Renal pelvis (tissue), 1 donor: ENCODE measurements at regions not wholly inside any gene's neighbourhood (a gene's known extent, or its start where the extent isn't known, plus 50 kb on each side); places are given as distances from the start of the nearest gene placed in this dataset.
A peak's percentile ranks its signal among the peaks of the same experiment; 100 is the strongest.

ENCODE experiments used
- DNase-seq: peaks from one replicate; pipeline ENCODE4 v3.0.0-alpha.2; 2013

- DNase-seq: no peak
Measured at GRCh38 chr6:100177956-100178355, 183.9 kb upstream of the MCHR2 start.

GRCh38 chr6:100176951-100177710, 183.1 kb upstream of the MCHR2 start:
- no peak for DNase-seq

DNA sequence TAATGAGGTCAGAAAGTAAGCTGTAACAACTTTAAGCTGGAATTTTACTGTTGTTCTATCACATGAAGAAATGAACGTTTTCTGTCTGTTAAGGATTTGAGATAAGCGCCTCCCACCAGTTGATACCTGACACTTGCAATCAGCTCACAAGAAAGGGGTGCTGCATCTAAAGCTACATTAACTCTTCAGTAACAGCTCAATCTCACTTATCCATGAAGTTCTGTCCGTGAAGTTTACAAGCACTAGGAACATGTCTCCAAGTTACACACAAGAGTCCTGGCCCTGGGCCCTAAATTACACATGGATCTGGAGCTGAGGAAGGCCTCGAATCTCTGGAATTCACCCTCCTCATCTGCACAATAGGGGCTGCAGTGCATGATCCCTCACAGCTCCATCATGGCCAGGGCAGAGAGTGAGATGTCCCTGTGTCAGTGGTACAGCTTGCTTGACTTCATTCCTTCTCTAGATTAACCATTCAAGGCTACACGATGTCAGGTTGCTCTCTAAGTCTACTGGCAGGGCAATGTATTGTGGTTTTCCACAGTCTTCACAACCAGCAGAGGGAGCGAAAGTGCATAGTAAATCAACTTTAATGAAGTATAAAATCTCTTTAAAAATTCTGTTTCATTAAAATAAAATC, 182.4 kb upstream of the MCHR2 start:
- peak; percentile 47 for DNase-seq

DNA sequence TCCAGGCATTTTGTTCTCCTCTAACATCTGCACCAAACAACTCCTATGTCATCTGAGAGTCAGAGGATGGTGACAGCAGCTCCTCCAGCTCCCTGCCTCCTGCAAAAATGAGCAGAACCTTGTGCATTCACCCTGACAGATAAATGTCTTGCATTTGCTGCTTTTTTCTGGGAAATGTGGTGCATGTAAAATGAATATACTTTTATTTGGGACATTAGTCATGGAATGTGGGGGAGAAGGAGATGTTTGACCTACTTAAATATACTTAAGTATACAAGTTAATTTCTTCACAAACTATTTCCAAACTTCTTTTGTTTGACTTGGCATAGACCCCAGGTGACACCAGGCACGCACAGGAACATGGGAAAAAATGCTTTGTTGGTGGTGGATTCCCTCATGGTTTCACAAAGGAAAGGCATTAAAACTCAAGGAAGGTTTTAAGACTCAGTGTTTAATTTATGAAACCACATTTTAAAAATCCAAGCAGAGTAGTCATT, 181.8 kb upstream of the MCHR2 start:
- DNase-seq: peak; percentile 84

GRCh38 chr6:100173211-100173610, 179.2 kb upstream of the MCHR2 start:
- DNase-seq: no peak

GRCh38 chr6:100172322-100172713, 178.3 kb upstream of the MCHR2 start:
- DNase-seq: no peak

DNA sequence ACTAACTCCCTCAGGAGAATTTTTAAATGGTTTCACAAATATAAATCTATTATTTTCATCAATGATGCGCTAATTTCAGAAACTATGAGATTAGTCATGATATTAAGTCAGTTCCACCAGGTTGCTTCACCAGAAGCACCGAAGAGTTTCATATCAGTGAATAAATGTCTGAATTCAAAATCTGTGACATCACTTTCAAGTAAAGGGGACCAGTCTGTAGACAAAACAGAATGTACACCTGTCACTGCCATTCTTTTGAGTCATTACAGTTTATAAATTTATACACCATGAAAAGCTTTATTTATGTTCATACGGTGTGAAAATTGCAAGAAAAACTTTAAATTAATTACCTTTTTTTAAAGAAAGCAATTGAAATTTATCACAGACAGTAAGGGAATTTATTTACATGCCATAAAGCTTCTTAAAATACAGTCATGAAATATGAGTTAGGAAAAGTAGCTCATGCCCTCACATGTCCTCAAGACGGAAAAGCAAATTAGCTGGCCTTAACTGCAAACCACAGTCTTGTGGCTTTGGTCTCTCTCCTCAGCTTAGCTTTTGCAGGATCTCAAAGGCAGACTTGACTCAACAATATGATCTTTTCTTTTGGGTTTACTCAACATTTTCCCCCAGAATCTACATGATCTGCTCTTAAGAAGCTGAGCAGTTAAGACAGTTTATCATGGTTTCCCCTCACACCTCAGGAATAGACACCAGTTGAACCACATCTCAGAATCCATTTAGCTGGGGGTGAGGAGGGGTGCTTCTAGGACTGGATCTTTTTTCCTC, 177.7 kb upstream of the MCHR2 start:
- no peak for DNase-seq

GRCh38 chr6:100168148-100168547, 174.1 kb upstream of the MCHR2 start:
- DNase-seq: no peak

DNA sequence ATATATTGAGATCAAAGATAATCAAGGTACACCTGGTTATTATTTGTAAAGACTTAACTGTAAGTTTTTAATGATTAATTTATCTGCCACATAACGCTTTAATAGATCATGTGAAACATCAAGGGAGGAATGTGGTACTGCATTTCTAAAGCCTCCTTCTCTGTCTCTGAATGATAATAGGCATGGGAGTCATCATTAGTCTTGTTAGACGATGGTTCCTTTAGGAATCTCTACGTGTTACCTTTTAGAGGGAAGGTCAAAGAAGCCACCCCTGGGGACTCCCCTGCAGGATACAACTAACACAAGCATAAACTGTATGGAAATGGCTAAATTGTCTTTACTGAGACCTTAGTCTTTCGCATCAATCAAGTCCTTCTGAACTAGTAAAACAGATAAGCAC, 173.6 kb upstream of the MCHR2 start:
- no peak for DNase-seq

DNA sequence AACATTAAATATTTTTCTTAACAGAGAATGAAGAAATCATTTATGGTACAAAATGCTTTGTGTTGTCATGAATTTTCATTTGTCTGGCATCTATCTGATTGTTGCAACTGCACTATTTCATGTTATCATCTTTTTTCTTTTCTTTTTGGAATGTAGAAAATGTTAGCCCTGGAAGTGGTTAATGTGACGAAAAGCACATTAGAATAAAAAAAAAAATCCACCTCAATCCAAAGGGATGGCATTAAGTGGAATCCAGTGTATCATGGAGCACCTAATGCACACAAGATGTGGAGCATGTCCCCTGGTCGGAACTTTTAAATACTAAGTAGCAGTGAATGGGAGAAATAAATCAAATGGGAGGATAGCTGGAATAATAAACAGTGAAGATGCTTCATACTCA, 172.9 kb upstream of the MCHR2 start:
- no peak for DNase-seq

DNA sequence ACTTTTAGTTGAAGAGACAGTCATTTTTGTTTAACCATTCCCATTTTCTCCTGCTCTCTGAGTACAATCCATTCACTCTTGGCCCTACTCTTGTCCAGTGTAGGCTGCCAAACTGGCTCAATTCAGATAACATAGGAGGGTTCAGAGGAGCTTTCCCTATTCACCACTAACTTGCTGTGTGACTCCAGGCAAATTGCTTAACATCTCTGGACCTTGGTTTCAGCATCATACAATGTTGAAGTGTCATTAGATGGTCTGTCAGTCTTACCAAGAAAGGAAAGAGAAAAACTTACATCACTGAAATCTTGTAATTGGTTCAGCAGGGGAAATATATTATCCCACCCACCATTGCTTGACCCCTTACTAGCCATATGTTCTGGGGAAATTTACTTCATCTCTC, 171.4 kb upstream of the MCHR2 start:
- DNase-seq: no peak

DNA sequence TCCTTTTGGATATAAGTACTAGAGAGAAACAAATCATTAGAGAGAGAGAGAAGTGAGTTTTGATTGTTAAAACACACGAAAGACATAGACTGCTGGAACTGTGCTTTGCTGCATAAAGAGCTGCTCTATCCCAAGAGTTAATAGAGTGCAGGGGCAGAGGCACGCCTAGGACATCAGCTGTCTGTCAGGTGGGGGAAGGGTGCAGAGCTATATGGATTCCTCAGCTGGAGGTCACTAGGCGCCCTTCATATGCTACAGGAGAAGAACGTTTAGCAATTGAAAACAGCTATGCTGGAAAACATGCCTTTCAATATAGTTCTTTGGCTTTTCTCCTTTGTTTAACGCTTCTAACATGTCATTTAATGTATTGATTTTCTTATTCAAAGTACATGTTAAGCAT, 169.0 kb upstream of the MCHR2 start:
- DNase-seq: no peak

- DNase-seq: no peak
Measured at GRCh38 chr6:100161782-100162365, 167.9 kb upstream of the MCHR2 start.

DNA sequence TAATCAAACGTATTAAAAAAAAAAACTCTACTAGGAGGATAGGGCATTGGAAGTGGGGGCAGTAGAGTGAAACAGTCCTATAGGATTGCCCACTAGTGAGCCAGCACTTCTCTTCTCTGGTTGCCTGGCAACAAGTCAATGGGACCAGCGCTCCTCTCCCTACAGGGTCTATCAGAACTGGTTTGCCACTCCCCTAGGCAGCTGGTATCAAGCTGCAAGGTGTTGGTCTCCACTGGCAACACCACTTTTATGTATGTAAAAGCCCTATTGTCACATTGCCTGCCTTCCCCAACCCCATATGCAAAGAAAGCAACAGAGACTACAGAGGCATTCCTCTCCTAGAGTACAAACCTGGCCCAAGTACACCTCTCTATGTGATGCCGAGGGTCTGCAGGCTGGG, 166.9 kb upstream of the MCHR2 start:
- no peak for DNase-seq

DNA sequence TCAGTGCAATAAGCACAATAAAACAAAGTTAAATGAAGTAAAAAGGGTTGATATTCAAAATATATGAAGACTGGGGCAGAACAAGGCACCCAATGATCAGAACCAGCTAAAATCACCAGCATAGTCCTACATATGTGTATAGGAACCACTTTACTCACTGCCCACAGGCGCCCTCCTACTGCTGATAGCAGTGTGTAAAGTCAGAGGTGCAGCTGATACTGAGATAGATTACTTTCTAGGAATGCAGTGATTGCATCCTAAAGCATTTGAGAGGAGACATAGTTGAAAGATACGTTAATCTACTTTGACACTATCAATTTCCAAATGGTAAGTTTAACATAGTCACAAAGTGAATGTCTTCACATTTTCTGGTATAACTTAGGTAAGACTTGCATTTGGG, 161.1 kb upstream of the MCHR2 start:
- no peak for DNase-seq

DNA sequence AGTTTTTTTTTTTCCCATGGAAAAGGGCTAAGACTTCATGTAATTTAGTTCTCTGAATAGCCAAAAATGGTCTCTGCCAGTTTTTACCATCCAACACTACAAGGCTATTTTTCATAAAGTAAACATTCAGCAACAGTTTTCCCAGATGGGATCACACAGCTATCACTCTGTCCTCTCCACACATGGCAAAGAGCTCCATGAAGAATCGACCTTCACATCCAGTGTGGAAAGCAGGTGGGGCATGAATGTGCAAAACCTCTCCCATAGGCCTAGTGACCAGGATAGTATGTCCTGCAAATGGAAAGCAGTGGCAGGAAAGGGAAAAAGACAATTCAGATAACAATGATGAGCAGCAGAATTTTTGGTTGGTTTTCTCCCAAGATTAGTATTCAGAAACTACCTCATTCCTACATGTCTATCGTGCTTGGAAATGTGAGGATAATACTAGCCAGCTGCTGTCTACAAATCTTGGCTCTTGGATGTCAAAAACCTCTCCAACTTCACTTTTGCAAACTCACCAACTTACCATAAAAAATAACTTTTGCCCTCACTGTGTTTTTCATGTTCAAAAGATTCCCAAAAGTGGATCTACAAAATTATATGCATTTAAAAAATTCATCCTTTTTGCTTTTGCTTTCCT, 159.7 kb upstream of the MCHR2 start:
- no peak for DNase-seq

- DNase-seq: no peak
Measured at GRCh38 chr6:100152201-100152600, 158.2 kb upstream of the MCHR2 start.

GRCh38 chr6:100144991-100145390, 151.0 kb upstream of the MCHR2 start:
- no peak for DNase-seq

GRCh38 chr6:100138346-100139022, 144.5 kb upstream of the MCHR2 start:
- no peak for DNase-seq

DNA sequence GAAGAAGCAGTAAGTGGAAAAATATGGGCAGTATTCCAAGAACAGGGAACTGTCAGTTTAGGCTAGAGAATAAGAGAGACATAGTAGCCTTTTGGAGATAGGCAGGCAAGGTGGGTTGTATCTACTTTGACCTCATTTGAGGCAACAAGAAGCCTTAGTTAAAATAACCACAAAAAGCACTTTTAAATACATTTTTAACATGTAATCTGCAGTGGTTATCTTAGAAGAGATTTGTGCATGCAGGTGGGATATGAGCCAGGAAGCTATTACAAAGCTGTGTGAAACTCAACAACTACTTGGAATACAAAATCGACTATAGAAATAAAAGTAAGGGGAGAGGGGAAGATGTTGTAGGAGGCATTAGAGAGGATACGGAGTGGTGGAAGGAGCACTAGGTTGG, 143.7 kb upstream of the MCHR2 start:
- no peak for DNase-seq

- no peak for DNase-seq
Measured at GRCh38 chr6:100136590-100136989, 142.6 kb upstream of the MCHR2 start.
